ENCODE measurements at regions not wholly inside any gene's neighbourhood (a gene's known extent, or its start where the extent isn't known, plus 50 kb on each side); places are given as distances from the start of the nearest gene placed in this dataset.

DNA sequence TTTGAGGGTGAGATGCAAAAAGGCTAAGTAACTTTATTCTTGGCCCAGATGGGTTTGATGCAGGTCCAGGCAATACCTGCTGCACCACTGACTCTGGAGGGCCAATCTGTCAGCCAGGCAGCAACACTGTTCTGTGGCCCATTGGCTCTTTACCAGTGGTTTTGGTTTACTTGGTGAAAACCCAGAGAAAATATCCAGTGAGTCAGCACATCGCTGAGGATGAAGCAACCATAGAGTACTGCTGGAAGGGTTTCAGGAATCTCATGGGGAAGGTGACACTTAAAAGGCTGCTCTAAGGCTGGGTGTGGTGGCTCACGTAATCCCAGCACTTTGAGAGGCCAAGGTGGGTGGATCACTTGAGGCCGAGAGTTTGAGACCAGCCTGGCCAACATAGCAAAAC is 192.5 kb upstream of the FAM98A start:
- no peak overlapping the region for H3K4me3 ChIP-seq (ENCODE audit: low read depth, low read length)
- in situ Hi-C loops (cut with HindIII; ENCODE audit: low pct_ligation_motif_present, low sequenced_read_pairs), result no loop called here
- no peaks in the 10 kb centered on the region for H3K27me3 ChIP-seq (replicated peaks)
- no peak overlapping the region for H3K27ac ChIP-seq
- TF ChIP-seq, protein P1, sequence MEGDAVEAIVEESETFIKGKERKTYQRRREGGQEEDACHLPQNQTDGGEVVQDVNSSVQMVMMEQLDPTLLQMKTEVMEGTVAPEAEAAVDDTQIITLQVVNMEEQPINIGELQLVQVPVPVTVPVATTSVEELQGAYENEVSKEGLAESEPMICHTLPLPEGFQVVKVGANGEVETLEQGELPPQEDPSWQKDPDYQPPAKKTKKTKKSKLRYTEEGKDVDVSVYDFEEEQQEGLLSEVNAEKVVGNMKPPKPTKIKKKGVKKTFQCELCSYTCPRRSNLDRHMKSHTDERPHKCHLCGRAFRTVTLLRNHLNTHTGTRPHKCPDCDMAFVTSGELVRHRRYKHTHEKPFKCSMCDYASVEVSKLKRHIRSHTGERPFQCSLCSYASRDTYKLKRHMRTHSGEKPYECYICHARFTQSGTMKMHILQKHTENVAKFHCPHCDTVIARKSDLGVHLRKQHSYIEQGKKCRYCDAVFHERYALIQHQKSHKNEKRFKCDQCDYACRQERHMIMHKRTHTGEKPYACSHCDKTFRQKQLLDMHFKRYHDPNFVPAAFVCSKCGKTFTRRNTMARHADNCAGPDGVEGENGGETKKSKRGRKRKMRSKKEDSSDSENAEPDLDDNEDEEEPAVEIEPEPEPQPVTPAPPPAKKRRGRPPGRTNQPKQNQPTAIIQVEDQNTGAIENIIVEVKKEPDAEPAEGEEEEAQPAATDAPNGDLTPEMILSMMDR (IDR thresholded peaks at IDR 0.05; ENCODE audit: low read depth, low read length, missing control alignments), result no peak
- H3K36me3 ChIP-seq (replicated peaks), result no peaks in the 10 kb centered on the region
- DNase-seq, result peak; percentile 30

DNA sequence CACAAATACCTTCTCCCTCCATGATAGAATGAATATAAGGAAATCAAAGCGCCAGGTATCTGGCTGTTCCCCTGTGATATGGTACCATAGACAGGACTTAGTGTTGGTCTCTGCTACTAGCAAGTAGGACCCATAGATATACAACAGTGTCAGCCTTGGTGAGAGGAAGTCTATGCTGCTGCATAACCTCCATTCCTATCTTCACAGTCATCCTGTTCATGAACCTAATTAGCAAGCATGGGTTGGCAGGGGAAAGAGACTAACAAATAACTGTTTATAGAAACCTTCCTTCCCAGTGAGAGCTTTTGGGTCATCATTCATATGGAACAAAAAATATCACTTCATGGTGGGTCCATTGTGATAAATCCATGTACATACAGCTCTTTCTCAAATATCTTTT is 188.9 kb upstream of the FAM98A start:
- in situ Hi-C loops (cut with HindIII; ENCODE audit: low pct_ligation_motif_present, low sequenced_read_pairs), result no loop called here
- Histone ChIP-seq H3K27ac (no peak overlapping the region), H3K36me3 (replicated peaks) (no peaks in the 10 kb centered on the region), H3K4me3 (ENCODE audit: low read depth, low read length) (no peak overlapping the region), H3K27me3 (replicated peaks) (no peaks in the 10 kb centered on the region)
- no peak for DNase-seq
- TF ChIP-seq, protein P1 (IDR thresholded peaks at IDR 0.05; ENCODE audit: low read depth, low read length, missing control alignments), result no peak

DNA sequence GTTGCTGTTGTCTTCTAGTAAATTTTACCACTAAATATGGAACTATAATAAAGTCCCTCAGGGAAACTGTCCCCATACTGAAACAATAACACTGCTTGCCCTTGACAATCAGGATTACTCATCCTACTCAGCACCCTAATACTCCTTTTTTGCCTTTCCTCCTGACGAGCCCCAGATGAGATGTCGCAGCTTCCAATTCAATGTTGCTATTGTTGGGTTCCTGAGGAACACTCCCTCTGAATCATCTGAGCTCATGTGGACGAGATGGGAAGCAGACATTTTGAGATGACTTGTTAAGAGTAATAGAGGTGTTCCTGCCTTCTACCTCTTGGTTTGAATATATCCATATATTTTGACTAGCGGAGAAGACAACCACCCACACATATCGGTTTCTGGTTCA is 187.8 kb upstream of the FAM98A start:
- H3K4me3 ChIP-seq (ENCODE audit: low read depth, low read length), result no peak overlapping the region
- no peak for DNase-seq
- TF ChIP-seq, protein P1 (IDR thresholded peaks at IDR 0.05; ENCODE audit: low read depth, low read length, missing control alignments), result no peak
- no peak overlapping the region for H3K27ac ChIP-seq
- no peaks in the 10 kb centered on the region for H3K36me3 ChIP-seq (replicated peaks)
- no peaks in the 10 kb centered on the region for H3K27me3 ChIP-seq (replicated peaks)
- in situ Hi-C loops (cut with HindIII; ENCODE audit: low pct_ligation_motif_present, low sequenced_read_pairs), result no loop called here

DNA sequence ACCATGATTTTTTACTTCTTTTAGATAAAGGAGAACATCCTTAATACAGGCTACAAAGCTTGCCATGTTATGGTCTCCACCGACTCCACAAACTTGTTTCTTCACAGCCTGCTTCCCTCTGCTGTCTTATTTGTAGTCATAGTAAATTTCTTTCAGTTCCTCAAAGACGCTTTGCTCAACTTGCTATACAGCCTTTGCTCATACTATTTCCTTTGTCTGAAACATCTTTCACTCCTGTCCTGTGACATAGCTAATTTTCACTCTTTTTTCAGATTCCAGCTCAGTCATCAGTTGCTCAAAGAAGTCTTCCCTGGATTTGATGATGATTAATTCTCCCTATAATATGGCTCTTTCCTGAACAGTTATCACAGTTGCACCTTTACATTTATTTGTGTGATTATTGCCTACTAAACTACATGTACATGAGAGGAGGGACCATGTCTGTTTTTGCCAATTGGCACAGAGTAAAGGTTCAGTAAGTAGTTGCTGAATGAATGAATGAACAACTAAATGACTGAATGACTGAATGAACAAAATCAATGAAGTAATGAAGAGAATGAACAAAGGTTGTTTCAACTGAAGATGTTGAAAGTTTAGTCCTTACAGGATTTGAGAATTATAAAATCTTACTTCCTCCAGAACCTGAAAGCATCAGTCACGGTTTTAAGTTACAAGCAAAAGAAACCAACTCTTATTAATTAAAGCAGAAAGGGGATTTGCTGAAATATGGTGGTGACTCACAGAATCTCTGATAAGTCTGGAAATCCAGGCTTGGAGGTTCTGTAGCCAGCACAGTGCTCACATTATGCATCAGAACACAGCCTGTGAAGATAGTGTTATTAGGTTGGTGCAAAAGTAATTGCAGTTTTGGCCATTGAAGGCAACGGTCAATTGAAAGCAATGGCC is 186.4 kb upstream of the FAM98A start:
- no peaks in the 10 kb centered on the region for H3K27me3 ChIP-seq (replicated peaks)
- in situ Hi-C loops (cut with HindIII; ENCODE audit: low pct_ligation_motif_present, low sequenced_read_pairs), result no loop called here
- TF ChIP-seq, protein P1 (IDR thresholded peaks at IDR 0.05; ENCODE audit: low read depth, low read length, missing control alignments), result no peak
- no peak overlapping the region for H3K4me3 ChIP-seq (ENCODE audit: low read depth, low read length)
- no peak overlapping the region for H3K27ac ChIP-seq
- no peak for DNase-seq
- H3K36me3 ChIP-seq (replicated peaks), result no peaks in the 10 kb centered on the region

DNA sequence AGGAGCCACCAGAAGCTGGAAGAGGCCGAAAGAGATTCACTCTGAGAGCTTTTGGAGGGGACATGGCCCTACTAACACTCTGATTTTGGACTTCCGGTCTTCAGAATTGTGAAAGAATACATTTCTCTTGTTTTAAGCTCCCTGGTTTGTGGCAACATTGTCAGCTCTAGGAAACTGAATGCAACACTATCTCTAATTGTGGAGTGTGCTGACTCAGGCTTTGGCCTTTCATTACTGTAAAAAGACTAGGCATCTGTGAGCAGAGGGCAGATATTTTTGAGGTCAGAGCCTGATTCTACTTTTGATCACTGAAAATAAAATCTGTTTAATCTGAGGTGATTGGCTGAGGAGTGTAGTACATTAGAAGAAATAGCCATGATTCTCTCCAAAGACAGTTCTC is 185.4 kb upstream of the FAM98A start:
- Histone ChIP-seq H3K27me3 (replicated peaks) (no peaks in the 10 kb centered on the region), H3K27ac (no peak overlapping the region), H3K36me3 (replicated peaks) (no peaks in the 10 kb centered on the region), H3K4me3 (ENCODE audit: low read depth, low read length) (no peak overlapping the region)
- in situ Hi-C loops (cut with HindIII; ENCODE audit: low pct_ligation_motif_present, low sequenced_read_pairs), result no loop called here
- TF ChIP-seq, protein P1 (IDR thresholded peaks at IDR 0.05; ENCODE audit: low read depth, low read length, missing control alignments), result no peak
- no peak for DNase-seq

Data from brain microvascular endothelial cell (primary cell).